Activated CD8-positive, alpha-beta T cell treated with anti-CD3 and anti-CD28 coated beads for 36 hours (primary cell): ENCODE measurements at regions not wholly inside any gene's neighbourhood (a gene's known extent, or its start where the extent isn't known, plus 50 kb on each side); places are given as distances from the start of the nearest gene placed in this dataset.
"Not testable (repeated sequence)": the region's sequence is repeated elsewhere in the genome, so short reads cannot be mapped to it uniquely, and the experiment has no call there.

Experiments used
- ATAC-seq: fragments of 200-7000 bp; cut with Tn5 transposase; one replicate; pipeline ENCODE4 v1.10.0; 2021; ENCODE audit warnings: mild to moderate bottlenecking, moderate library complexity
- CTCF ChIA-PET: fragments of 350-600 bp; sonication (Branson Sonifier 250); formaldehyde crosslinking; loops from one replicate; lab custom pipeline; 2021; ENCODE audit warnings: antibody characterized with exemption; lab: Charles Lee
- POLR2A ChIA-PET: fragments of 350-600 bp; sonication (Branson Sonifier 250); formaldehyde crosslinking; loops from one replicate; lab custom pipeline; 2021; ENCODE audit warnings: antibody characterized with exemption; lab: Charles Lee
- DNase-seq: peaks from one replicate; pipeline ENCODE4 v3.0.0-alpha.2; 2020
- H3K27ac Mint-ChIP-seq: one replicate; pipeline ENCODE4 v1.8.0; 2021; ENCODE audit warnings: mild to moderate bottlenecking, mixed read lengths
- H3K27me3 Mint-ChIP-seq: one replicate; pipeline ENCODE4 v1.8.0; 2021; ENCODE audit warnings: mixed read lengths
- H3K36me3 Mint-ChIP-seq: one replicate; pipeline ENCODE4 v1.8.0; 2021; ENCODE audit warnings: low read depth, mixed read lengths
- H3K4me1 Mint-ChIP-seq: one replicate; pipeline ENCODE4 v1.8.0; 2021; ENCODE audit warnings: low read depth, mixed read lengths
- H3K4me3 Mint-ChIP-seq: one replicate; pipeline ENCODE4 v1.8.0; 2021; ENCODE audit warnings: mild to moderate bottlenecking, moderate library complexity, mixed read lengths
- H3K9me3 Mint-ChIP-seq: one replicate; pipeline ENCODE4 v1.8.0; 2021; ENCODE audit warnings: mixed read lengths
- intact Hi-C: fragments of 100-400 bp; cut with micrococcal nuclease; formaldehyde crosslinking; loops from one replicate; pipeline ENCODE4 v1.10.0; 2022
- TF ChIP-seq, protein P1 (sequence below): fragments of 200-600 bp; IDR thresholded peaks from one replicate; pipeline ENCODE4 v1.8.0; 2022; ENCODE audit warnings: antibody characterized with exemption, mild to moderate bottlenecking

DNA sequence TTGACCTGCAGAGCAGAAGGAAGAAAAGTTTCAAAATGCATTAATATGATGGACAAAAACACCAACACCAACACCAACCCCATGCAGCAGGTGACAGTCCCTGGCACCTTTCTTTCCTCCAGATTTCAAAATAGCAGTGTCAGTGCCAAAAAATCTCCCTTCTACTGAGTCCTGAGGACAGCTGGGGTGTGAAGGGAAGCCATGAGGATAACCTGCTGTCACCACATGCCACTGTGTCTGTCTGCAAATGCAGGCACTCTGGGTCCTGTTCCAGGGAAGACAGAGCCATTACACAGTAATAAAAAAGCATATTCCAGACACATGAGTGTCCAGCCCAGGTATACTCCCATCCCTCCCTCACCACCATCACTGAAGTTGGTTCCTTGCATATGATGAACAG, 187.5 kb downstream of the BMP15 start:
- CTCF ChIA-PET: no interaction called here
- ATAC-seq (no peak), DNase-seq (no peak)
- Mint-ChIP-seq H3K4me3 (no peak overlapping the region), H3K4me1 (no peaks in the 10 kb centered on the region), H3K27ac (no peak overlapping the region), H3K36me3 (no peaks in the 10 kb centered on the region), H3K27me3 (no peaks in the 10 kb centered on the region), H3K9me3 (no peaks in the 10 kb centered on the region)
- POLR2A ChIA-PET: no interaction called here
- TF ChIP-seq, protein P1, sequence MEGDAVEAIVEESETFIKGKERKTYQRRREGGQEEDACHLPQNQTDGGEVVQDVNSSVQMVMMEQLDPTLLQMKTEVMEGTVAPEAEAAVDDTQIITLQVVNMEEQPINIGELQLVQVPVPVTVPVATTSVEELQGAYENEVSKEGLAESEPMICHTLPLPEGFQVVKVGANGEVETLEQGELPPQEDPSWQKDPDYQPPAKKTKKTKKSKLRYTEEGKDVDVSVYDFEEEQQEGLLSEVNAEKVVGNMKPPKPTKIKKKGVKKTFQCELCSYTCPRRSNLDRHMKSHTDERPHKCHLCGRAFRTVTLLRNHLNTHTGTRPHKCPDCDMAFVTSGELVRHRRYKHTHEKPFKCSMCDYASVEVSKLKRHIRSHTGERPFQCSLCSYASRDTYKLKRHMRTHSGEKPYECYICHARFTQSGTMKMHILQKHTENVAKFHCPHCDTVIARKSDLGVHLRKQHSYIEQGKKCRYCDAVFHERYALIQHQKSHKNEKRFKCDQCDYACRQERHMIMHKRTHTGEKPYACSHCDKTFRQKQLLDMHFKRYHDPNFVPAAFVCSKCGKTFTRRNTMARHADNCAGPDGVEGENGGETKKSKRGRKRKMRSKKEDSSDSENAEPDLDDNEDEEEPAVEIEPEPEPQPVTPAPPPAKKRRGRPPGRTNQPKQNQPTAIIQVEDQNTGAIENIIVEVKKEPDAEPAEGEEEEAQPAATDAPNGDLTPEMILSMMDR: no peak
- intact Hi-C loops: no loop called here

DNA sequence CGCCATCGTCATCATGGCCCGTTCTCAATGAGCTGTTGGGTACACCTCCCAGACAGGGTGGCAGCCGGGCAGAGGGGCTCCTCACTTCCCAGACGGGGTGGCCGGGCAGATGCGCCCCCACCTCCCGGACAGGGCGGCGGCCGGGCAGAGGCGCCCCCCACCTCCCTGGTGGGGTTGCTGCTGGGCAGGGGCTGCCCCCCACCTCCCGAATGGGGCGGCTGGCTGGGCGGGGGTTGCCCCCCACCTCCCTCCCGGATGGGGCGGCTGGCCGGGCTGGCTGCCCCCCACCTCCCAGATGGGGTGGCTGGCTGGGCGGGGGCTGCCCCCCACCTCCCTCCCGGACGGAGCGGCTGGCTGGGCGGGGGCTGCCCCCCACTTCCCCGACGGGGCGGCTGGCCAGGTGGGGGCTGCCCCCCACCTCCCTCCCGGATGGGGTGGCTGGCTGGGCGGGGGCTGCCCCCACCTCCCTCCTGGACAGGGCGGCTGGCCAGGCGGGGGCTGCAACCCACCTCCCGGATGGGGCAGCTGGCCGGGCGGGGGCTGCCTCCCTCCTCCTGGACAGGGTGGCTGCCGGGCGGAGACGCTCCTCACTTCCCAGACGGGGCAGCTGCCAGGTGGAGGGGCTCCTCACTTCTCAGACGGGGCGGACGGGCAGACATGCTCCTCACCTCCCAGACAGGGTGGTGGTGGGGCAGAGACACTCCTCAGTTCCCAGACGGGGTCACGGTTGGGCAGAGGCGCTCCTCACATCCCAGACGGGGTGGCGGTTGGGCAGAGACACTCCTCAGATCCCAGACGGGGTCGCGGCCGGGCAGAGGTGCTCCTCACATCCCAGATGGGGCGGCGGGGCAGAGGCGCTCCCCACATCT, 208.8 kb downstream of the BMP15 start:
- intact Hi-C loops, H3K27ac Mint-ChIP-seq, H3K27me3 Mint-ChIP-seq, ATAC-seq, POLR2A ChIA-PET, H3K4me3 Mint-ChIP-seq, H3K4me1 Mint-ChIP-seq, H3K36me3 Mint-ChIP-seq, H3K9me3 Mint-ChIP-seq, DNase-seq, CTCF ChIA-PET: not testable (repeated sequence)

DNA sequence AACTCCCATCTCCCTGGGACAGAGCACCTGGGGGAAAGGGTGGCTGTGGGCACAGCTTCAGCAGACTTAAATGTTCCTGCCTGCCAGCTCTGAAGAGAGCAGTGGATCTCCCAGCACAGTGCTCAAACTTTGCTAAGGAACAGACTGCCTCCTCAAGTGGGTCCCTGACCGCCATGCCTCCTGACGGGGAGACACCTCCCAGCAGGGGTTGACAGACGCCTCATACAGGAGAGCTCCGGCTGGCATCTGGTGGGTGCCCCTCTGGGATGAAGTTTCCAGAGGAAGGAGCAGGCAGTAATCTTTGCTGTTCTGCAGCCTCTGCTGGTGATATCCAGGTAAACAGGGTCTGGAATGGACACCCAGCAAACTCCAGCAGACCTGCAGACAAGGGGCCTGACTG, 206.9 kb upstream of the NUDT10 start:
- H3K4me1 Mint-ChIP-seq, POLR2A ChIA-PET, H3K36me3 Mint-ChIP-seq, CTCF ChIA-PET, H3K9me3 Mint-ChIP-seq, H3K27me3 Mint-ChIP-seq, ATAC-seq, H3K27ac Mint-ChIP-seq, intact Hi-C loops, H3K4me3 Mint-ChIP-seq, DNase-seq: not testable (repeated sequence)

DNA sequence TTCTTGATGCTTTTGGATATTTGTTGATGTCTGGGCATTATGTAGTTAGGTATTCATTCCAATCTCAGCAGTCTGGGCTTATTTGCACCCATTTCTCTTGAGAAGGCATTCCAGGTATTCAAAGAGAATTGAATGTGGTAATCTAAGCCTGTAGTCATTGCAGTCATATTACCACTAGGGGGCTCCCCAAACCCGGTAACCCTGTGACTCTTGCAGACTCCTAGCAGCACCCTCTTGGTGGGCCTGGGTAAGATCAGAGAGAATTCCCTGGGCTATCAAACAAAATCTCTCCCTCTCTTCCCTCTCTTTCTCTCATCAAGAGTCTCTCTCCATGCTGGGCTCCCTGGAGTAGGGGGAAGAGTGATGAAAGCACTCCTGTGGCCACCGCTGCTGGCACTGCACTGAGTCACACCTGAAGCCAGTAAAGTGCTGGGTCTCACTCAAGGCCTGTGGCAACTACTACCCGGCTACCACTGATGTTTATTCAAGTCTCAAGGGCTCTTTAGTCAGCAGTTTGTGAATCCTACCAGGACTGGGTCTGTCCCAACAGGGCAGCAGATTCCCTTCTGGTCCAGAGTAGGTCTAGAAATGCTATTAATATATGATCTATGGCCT, 187.7 kb upstream of the NUDT10 start:
- Mint-ChIP-seq H3K36me3 (no peaks in the 10 kb centered on the region), H3K27me3 (peaks cover 8% of the 10 kb centered on the region), H3K27ac (no peak overlapping the region), H3K4me1 (no peaks in the 10 kb centered on the region), H3K9me3 (no peaks in the 10 kb centered on the region), H3K4me3 (no peak overlapping the region)
- ChIA-PET POLR2A (no interaction called here), CTCF (interaction anchor here (1.4 kb wide), 1 partner anchor 276 kb away, joined by 5 read pairs; no protein-coding TSS in a partner anchor)
- TF ChIP-seq, protein P1: peak; percentile 54
- intact Hi-C loops: loop anchor here (10.0 kb wide), 1 partner anchor 310 kb away; no protein-coding TSS in a partner anchor
- ATAC-seq (peak; percentile 49), DNase-seq (peak; percentile 51)

DNA sequence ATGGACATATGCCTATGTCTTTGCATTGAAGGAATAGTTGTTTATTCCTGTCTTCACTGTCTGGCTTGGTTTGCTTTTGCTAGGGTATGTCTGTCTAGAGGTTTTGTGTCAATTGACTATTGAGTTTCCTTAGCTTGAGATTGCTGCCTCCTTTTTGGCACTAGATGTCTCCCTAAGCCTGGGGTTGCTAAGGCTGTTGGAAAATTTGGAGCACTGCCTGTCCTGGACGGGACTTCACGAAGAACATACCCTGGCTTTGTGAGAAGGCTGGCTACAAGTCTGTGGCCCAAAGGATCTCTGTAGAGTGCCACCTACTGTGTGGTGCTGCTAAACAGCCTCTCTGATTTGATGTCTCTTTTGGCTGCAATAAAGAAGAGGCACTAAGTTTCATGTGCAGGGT, 183.8 kb upstream of the NUDT10 start:
- H3K4me1 Mint-ChIP-seq: no peaks in the 10 kb centered on the region
- peaks cover 1% of the 10 kb centered on the region for H3K27me3 Mint-ChIP-seq
- ATAC-seq: no peak
- no peaks in the 10 kb centered on the region for H3K9me3 Mint-ChIP-seq
- TF ChIP-seq, protein P1: no peak
- H3K4me3 Mint-ChIP-seq: no peak overlapping the region
- POLR2A ChIA-PET: no interaction called here
- intact Hi-C loops: loop anchor here (10.0 kb wide), 1 partner anchor 306 kb away; no protein-coding TSS in a partner anchor
- CTCF ChIA-PET: interaction anchor here (1.0 to 1.7 kb wide), 3 partner anchors 23 to 311 kb away, joined by 3 to 6 read pairs (median 3); no protein-coding TSS in a partner anchor
- DNase-seq: no peak
- H3K27ac Mint-ChIP-seq: no peak overlapping the region
- H3K36me3 Mint-ChIP-seq: no peaks in the 10 kb centered on the region

DNA sequence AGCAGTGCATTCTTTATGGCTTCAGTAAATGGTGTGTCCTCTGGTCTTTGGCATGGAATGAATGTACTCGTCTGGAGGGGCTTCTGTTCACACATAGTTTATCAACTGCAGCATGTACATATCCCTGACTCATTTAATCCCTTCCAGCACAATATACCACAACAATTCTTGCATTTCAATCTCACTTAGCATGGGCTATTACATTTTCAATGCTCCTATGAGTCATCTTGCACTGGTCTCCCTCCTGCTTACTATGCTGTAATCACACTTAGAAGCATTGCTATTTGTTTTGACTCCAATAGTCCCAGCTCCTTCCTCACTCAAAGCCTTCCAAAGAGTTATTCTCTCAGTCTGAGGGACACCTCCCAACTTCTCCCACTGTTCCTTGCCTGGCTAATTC, 180.9 kb upstream of the NUDT10 start:
- no peak overlapping the region for H3K4me3 Mint-ChIP-seq
- TF ChIP-seq, protein P1: no peak
- ATAC-seq (no peak), DNase-seq (no peak)
- intact Hi-C loops: no loop called here
- H3K9me3 Mint-ChIP-seq: no peaks in the 10 kb centered on the region
- no peak overlapping the region for H3K27ac Mint-ChIP-seq
- H3K27me3 Mint-ChIP-seq: no peaks in the 10 kb centered on the region
- CTCF ChIA-PET: no interaction called here
- POLR2A ChIA-PET: no interaction called here
- no peaks in the 10 kb centered on the region for H3K36me3 Mint-ChIP-seq
- no peaks in the 10 kb centered on the region for H3K4me1 Mint-ChIP-seq
